ENCODE measurements at regions not wholly inside any gene's neighbourhood (a gene's known extent, or its start where the extent isn't known, plus 50 kb on each side); places are given as distances from the start of the nearest gene placed in this dataset.

DNA sequence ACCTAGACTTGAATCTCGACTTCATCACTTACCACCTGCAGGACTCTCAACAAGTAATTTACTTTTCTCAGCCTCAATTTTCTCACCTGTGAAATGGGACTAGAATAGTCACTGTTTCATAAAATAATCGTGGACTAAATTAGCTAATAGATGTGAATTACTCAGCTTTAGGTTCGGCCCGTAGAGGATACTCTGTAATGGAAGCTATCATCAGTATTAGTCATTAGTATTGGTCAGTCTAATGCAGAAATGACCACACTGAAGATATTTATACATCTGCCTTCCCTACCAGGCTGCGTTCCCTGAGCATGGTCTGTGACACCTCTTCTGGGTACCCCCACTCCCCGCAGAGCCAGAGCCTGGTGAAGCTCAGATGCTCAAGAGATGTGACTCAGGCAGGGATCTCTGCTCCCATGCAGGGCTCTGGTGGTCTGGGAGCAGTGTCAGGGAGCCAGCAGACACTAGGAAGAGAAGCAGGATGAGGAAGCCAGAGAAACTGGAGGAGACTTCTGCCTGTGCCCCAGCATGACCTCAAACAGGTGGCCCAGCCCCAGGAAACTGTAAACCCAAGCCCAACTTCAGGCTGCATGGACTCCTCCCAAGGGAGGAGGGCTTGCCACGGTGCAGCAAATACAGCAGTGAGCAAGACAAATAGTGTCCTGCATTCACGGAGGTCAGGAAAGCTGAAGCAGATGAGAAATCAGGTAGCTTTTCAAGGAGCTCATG lies 88.0 kb upstream of the E2F8 start:
- TF ChIP-seq POLR2AphosphoS5 (IDR thresholded peaks at IDR 0.05; ENCODE audit: low read depth, low read length) (no peak), BRCA1 (IDR thresholded peaks at IDR 0.05; ENCODE audit: low read depth, low read length) (no peak), BACH1 (IDR thresholded peaks at IDR 0.05; ENCODE audit: low read length) (no peak), JUND (IDR thresholded peaks at IDR 0.05; ENCODE audit: low read length) (no peak), CREB1 (IDR thresholded peaks at IDR 0.05) (no peak), EP300 (IDR thresholded peaks at IDR 0.05; ENCODE audit: borderline replicate concordance in 1 of 2, low read depth in 2 of 2, low read length in 2 of 2) (no peak), CBX8 (IDR thresholded peaks at IDR 0.05; ENCODE audit: borderline replicate concordance, low read depth, low read length) (no peak), PHF8 (conservative IDR thresholded peaks at IDR 0.05; ENCODE audit: low read depth, low read length) (no peak), RBBP5 (IDR thresholded peaks at IDR 0.05; ENCODE audit: borderline replicate concordance, low read depth, low read length) (no peak), EZH2 (IDR thresholded peaks at IDR 0.05; ENCODE audit: low read depth, low read length, severe bottlenecking) (no peak)
- TF ChIP-seq, protein P1, sequence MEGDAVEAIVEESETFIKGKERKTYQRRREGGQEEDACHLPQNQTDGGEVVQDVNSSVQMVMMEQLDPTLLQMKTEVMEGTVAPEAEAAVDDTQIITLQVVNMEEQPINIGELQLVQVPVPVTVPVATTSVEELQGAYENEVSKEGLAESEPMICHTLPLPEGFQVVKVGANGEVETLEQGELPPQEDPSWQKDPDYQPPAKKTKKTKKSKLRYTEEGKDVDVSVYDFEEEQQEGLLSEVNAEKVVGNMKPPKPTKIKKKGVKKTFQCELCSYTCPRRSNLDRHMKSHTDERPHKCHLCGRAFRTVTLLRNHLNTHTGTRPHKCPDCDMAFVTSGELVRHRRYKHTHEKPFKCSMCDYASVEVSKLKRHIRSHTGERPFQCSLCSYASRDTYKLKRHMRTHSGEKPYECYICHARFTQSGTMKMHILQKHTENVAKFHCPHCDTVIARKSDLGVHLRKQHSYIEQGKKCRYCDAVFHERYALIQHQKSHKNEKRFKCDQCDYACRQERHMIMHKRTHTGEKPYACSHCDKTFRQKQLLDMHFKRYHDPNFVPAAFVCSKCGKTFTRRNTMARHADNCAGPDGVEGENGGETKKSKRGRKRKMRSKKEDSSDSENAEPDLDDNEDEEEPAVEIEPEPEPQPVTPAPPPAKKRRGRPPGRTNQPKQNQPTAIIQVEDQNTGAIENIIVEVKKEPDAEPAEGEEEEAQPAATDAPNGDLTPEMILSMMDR (IDR thresholded peaks at IDR 0.05; ENCODE audit: control extremely low read depth in 1 of 3, insufficient read depth in 1 of 3, low read depth in 1 of 3, low read length in 3 of 3): no peak
